GM21825 (cell line): ENCODE measurements at regions not wholly inside any gene's neighbourhood (a gene's known extent, or its start where the extent isn't known, plus 50 kb on each side); places are given as distances from the start of the nearest gene placed in this dataset.

Experiments used
- ATAC-seq: cut with Tn5 transposase; IDR thresholded peaks from one replicate; pipeline ENCODE4 v1.9.1; 2021; ENCODE audit warnings: mild to moderate bottlenecking, moderate library complexity; ENCODE audit not compliant: unreplicated experiment

DNA sequence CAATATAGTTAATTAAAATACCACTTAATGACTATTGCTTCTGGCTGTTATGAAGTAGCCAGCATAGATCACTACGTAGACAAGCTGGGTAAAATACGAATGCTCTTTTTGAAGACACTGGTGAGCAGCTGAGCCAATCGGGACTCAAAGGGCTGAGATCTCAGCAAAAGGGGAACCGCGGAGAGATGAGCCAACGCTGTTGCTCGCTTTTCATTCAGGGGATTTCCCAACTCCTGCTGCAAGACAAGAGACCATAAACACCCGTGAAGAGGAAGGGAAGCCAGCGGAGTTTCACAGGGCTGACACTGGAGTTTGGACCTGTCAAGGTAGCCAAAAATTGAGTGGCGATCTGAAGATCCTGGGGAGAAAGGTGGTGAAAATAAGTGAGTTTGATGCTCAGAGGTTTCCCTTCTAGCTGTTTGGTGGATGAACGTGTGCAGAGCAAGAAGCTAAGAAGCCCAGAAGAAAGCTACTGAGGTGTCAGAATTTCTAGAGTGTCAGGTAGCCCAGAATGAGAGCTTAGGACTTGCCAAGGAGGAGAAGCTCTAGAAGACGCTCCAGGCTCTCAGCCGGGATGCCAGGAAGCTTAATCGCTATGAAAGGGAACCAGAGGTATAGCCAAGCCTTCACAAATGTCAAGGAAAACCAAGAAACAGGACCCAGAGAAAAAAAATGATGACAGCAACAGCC is 79.6 kb upstream of the RNU6ATAC start:
- no peak for ATAC-seq

DNA sequence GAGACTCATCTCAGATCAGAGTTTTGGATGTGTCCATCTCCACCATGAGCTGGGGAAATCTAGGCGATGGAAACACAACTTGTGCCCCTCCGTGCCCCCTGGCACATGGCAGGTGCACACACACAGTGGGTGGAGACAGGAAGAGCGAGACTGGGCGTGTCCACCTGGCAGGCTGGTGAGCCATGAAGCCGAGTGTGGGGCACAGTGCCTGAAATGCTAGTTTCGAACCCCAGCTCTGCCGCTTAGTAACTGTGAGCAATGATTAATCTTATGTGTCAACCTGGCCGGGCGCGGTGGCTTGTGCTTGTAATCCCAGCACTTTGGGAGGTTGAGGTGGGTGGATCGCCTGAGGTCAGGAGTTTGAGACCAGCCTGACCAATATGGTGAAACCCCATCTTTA is 80.8 kb upstream of the RNU6ATAC start:
- no peak for ATAC-seq

DNA sequence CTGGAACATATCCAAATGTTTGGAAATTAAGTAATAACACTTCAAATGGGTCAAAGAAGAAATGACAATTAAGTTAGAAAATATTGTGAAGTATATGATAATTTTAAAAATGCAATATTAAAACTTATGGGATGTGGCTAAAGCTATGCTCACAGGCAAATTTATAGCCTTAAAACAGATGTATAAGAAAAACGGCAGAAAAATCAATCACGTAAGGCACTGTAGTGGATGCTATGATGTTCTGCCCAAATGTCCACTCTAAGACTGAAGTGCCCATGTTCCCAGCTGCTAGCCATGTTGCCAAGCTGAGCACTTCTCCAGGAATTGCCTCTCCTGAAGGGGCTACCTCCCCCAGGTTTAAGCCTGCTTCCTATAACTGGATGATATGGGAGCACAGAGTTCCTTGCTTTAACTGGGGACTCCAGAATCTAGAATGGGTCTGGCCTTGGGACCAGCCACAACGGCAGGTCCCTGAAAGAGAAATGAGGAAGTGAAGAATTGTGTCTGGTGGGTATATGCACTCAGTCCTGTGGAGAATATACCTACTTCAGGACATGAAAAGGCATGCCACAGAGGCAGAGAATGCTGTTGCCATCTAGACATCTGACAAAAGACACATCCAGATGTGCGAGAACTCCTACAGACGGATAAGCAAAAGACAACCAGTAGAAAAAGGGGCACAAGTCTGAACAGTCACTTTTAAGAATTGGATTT is 78.2 kb upstream of the RXRA start:
- ATAC-seq, result no peak

DNA sequence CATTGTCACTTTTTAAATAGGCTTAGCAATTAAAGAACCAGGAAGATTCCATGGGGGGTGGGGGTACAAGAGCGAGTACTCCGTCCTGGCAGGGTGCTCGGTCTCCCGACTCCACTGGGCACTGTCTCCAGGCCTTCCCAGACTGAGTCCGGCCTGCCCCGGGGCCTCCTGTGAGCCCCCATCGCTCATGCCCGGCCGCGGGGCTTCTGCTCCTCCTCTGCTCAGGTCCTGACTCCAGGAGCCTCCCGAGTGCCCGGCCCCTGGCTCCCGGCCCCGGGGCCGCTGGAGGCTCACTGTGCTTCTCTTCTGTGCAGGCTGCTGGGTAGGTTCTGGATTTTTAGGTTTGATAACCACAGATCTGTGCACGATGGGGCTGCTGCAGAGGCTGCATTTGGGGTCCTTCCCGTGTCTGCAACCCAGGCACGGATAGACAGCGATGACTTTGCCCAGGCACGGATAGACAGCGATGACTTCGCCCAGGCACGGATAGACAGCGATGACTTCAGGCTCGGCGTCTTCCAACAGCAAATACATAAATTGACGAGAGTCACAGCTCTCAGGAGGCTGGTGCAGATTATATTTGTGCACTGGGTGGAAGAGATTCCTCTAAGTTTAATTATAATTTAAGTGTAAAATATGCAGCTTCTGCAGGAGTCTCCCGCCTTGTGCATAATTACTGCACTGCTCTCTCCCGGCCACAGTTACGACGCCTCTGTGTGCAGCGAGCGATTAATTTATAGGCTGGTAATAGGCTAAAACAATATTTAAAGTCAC is 74.8 kb upstream of the RXRA start:
- no peak for ATAC-seq

DNA sequence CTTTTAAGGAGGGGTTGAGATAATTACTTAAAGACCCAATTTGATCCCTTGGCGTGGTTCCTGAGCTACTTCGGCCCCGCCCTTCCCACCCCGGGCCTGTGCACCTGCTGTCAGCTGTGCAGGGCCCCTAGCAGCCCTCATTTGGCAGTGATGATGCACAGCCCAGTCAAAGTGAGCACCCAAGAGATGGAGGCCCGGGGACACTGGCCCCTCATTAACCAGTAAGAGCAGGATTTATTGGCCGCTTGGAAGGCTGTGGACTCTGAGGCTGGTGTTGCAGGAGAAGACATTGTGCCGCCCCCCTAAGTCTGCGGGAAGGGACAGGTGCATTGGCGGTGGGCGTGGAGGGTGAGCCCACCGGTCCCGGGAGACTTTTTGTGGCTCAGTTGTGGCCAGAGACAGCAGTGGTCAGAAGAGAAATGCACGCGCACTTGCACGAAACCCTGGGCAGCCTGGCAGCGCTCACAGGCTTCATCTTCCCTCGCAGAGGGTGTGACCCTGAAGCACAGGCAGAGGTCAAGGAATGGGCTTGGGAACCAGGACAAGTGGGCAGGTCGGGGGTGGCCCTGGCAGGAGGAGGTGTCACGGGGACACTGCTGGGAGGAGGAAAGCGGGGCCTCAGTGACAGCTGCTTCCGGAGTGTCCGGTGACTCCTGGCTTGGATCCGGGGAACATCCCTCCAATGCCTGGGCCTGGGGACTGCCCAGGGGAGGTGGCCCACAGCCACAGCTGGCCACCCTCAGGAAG is 74.0 kb upstream of the RXRA start:
- no peak for ATAC-seq

DNA sequence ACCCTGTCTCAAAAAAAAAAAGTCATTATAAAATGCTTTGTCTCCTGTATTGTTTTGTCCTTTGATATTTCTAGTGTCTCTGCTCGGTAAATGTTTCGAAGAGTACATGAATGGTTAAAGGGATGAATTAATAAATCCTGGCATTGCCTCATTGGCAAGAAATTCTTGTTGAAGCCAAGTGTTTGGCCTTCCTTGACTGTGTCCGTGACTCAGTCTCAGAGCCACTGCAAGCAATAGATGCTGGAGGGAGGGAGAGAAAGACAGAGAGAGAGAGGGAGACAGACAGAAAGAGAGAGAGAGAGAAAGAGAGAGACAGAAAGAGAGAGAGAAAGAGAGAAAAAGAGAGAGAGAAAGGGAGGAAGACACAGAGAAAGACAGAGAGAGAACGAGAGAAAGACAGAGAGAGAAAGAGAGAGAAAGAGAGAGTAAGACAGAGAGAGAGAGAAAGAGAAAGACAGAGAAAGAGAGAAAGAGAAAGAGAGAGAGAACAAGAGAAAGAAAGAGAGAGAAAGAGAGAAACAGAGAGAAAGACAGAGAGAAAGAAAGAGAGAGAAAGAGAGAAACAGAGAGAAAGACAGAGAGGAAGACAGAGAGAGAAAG is 72.5 kb upstream of the RXRA start:
- no peak for ATAC-seq

DNA sequence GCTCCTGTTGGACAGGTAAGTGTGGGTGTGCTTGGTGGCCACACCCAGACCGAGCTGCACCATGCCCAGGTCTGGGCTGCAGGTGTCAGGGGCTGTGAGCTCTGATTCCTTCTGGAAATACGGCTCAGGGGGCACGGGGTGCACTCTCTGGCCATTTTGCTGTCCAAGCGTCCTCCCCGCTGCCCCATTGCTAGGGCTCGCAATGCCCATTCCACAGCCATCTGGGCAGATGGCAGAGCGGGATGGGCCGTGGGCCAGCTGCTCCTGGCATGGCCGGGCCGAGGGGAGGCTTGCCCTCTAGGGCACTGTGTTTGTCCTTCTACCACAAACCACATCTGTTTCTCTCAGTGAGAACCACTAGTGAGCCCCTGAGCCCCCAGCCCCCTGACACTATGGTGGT is 67.9 kb upstream of the RXRA start:
- ATAC-seq, result no peak

DNA sequence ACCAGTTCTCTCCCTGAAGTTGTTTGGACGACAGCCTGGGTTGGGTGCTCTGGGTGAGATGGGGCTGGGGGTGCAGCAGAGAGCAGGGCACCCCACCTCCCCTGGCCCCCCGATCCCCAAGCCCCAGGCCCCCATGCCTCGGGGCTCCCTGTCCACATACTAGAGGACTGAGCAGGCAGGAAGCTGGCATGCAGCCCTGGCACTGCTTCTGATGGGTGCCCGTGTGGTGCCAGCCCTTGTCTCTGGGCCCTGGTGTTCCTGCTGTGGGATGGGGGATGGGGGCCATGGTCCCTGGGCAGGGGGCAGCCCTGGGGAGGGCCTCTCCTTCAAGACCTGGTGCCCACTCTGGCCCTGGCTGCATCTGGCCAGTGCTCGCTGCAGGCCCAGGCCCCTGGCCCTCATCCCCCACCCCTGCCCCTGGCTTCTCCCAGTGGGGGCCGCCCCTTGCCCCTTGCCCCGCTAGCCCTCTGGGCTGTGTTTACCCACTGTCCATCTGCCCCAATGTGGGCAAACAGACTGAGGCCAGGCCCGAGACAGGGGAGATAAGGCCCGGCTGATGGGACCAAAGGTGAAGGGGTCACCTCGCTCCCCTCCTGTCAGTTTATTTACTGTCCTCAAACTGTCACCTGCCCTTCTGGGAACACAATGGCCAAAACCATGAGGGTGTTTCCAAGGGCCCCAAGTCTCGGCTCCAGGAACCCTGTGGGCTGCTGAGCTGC is 67.3 kb upstream of the RXRA start:
- no peak for ATAC-seq

DNA sequence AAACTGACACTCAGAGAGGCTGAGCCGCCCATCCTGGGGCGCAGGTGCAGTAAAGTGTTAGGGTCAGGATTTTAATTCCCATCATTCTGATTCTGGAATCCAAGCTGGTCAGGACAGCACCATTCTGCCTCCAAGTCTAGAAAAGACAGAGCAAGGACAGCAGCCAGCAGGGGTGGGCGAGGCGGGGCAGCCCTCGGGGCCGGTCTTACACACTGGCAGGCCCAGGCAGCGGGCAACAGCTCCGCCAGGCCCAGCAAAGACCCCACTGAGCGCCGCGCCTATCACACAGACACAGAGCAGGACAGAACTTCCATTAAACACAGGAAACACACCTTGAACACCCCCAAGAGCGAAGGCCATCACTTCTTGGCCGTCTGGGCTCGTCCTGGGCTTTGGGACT is 66.5 kb upstream of the RXRA start:
- no peak for ATAC-seq

DNA sequence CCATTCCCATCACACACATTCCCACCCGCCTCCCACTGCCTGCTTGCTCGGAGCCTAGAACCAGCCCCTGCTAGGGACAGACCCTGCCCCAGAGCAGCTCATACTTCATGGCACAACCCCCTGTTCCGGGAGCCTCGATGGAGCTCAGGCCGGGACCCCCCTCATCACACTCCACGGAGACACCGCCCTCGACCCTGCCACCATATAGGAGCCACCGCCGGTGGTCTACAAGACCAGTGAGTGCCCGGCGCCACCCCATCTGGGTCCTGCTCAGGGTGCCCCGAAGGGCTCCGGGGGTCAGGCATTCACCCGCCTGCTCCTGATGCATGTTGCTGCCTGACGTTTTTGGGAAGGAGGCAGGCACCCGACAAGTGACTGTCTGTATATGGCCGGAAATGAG is 65.5 kb upstream of the RXRA start:
- ATAC-seq, result no peak

DNA sequence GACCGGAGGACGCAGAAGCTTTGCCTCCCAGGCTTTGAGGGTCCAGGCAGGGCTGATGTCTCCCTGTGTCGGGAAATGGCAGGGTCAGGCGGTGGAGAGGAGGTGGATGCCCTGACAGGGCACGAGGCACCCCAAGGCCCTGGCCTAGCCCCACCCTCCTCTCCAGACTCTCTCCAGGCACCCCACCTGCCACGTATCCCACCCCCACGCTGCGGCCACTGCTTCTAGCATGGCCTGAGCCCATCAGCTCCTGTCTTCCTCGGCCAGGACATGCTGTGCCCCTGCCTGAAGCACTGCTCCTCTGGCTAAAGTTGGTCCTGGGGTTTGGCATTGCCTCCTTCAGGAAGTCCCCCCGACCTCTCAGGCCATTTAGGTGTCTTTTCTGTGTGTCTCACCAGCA is 64.2 kb upstream of the RXRA start:
- no peak for ATAC-seq

DNA sequence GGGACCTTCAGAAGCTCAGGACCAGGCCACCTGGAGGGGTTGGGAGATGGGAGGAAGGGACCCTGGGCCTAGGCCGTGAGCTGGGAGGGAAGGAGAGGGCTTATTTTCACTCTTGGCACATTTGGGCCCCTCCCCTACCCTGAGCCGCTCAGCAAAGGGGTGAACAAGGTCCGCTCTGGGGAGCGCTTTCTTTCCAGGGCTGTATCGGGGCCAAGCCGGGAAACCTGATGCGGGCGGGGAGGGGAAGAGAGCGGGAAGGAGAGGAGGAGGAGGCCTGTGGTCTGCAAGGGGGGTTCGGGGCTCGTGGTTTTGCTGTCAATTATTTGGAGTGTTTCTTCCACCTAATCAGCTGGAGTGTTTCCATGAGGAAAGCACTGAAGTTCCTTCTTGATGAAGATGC is 62.7 kb upstream of the RXRA start:
- ATAC-seq, result no peak

DNA sequence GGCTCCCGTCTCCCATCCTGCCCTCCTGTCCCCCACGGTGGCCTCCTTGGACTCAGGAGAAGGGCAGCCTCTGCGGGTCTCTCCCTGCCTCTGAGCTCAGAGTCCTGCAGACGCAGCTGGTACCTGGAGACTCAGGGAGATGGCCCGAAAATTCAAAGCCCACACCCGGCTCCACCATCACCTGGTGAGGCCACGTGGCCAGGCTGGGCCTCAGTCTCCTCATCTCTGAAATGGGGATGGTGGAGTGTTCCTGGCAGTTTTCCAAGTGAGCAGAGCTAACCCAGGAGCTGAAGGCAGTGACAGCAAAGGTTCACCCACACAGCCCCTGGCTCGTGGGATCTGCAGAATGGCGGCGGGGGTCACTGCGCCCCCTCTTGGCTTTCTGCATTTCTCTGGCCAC is 62.1 kb upstream of the RXRA start:
- ATAC-seq, result no peak

DNA sequence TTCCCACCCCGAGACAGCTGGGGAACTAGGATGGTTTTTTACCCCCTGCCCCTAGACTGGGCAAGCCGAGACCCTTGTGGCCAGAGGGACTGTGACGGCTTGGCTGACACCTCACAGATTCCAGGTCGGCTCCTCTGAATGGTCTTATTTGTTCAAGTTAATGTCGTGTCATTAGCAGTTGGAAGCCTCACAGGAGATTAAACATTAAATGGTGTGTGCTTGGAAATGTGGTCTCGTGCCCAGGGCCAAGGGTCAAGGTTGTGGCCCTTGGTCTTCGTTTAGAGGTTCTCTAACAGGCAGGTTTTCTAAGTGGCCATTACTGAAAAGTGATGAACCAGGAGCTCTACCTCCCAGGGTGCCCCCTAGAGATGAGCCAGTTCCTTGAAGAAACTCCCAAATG is 61.2 kb upstream of the RXRA start:
- ATAC-seq, result no peak

DNA sequence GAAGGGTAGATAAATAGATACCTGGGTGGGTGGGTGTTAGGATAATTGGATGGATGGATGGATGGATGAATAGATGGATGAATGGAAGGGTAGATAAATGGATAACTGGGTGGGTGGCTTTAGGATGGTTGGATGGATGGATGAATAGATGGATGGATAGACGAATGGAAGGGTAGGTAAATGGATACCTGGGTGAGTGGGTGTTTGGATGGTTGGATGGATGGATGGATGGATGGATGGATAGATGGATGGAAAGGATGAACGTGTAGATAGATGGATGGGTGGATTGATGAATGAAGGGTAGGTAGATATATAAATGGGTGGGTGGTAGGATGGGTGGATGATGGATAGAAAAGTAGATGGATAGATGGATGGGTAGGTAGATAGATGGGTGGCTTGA is 59.8 kb upstream of the RXRA start:
- no peak for ATAC-seq

DNA sequence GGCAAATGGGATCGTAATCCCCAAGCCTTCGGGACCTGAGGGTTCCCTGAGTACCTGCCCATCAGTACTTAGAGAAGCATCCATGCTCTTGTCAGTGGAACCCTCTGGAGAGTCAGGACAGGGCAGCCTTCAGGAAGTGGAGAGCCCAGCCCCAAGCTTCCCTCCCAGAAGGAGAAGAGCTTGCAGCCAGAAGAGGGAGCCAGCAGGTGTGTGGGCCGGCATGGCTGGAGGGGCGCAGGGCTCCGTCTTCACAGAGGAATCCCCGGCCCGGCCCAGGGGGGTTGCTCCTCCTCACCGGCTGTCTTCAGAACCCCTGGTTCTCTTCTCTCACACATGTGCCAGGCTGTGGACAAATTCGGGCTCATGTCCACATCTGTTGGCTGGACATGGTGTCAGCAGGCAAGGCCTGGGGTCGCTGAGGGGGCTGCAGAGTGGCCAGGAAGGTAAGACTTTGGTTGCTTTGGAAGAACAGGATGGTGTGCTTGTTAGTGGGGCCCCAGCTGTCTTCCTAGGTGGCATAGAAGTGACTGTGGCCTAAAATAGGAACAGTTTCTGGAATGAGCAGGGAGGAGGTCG is 58.9 kb upstream of the RXRA start:
- no peak for ATAC-seq

DNA sequence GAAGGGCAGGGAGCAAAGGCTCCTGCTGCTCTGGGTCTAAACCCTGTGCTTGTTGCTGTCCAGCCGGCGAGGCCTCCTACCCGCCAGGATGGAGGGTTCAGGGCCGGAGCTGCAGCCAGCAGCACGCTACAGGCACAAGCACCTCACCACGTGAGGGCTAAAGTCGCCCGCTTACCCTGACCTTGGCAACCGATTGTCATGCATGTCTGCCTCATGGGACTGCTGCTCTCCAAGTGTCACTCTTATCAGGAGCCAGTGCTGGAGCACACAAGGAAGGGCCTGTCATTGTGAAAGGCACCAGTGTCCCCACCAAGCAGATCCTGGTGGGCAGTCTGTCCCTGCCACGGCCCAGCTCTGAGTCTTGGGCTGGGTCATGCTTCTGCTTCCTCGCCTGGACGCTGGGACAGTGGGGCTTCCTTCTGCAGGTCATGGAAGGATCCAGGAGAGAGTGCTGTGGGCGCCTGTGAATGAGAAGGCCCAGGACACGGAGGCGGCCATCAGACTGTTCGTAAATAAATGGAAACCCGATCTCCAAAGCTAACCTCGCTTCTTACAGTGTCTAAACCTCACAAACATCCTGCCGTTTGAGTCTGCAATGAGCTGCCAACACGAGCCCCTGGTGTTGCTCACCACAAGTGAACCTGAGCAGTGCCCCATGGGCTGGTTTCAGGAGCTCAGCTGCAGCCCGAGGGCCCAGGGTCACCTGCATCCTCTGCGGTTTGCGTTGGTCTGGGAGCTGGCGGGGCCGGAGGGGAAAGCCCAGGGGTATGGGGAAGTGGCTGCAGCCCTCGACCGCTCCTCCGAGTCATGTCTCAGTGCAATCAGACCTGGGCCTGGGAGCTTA is 58.2 kb upstream of the RXRA start:
- ATAC-seq, result peak; percentile 78

DNA sequence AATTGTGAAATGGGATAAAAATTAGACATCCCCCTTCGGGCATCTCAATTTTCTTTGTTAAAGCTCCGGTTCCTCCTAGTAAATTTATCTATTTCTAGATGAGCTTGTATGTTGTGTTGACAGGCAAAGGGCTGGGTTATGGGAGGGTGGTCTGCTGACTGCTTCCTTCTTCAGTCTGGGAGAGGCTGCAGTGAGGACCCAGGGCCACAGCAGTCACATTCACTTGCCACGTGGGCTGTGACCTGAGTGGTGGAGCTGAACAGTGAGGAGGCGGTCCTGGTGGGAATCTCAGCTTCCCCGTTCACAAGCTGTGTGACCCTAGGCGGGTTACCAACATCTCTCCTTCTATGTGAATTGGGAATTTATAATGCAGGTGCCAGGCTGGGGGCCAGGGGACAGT is 57.5 kb upstream of the RXRA start:
- no peak for ATAC-seq
